A673 (cell line): ENCODE measurements at regions not wholly inside any gene's neighbourhood (a gene's known extent, or its start where the extent isn't known, plus 50 kb on each side); places are given as distances from the start of the nearest gene placed in this dataset.

Experiments used
- BruUV-seq: library from RNA; stranded (reverse); fragments of 400-500 nt; replicated peaks from 2 replicates; lab custom pipeline; 2021; lab: Mats Ljungman, UMichigan
- CTCF ChIA-PET: fragments of 300-600 bp; sonication (Branson Sonifier 250); formaldehyde crosslinking; loops from one replicate; lab custom pipeline; 2022; ENCODE audit warnings: antibody characterized with exemption; lab: Charles Lee
- POLR2A ChIA-PET: fragments of 300-600 bp; sonication (Branson Sonifier 250); formaldehyde crosslinking; loops from one replicate; lab custom pipeline; 2022; ENCODE audit warnings: antibody characterized with exemption; ENCODE audit not compliant: low non-redundant PET; lab: Charles Lee
- DNase-seq: peaks from one replicate; pipeline ENCODE4 v3.0.0-alpha.2; 2015; ENCODE audit warnings: low spot score
- H3K27ac ChIP-seq: fragments of 200-600 bp; sonication (generic); 2 replicates; pipeline ENCODE4 v1.5.1; 2016; ENCODE audit warnings: mixed run types, low read depth, mild to moderate bottlenecking, mixed read lengths, antibody characterized with exemption, low read length; ENCODE audit not compliant: poor library complexity, severe bottlenecking
- H3K27me3 ChIP-seq: fragments of 200-600 bp; sonication (generic); replicated peaks from 2 replicates; pipeline ENCODE4 v1.6.1; 2017; ENCODE audit warnings: mixed run types, low read depth, mild to moderate bottlenecking, mixed read lengths, antibody characterized with exemption, low read length; ENCODE audit not compliant: insufficient read depth, poor library complexity
- H3K36me3 ChIP-seq: fragments of 200-600 bp; sonication (generic); 2 replicates; pipeline ENCODE4 v1.6.1; 2016; ENCODE audit warnings: mixed run types, mild to moderate bottlenecking, mixed read lengths, antibody characterized with exemption, low read length; ENCODE audit not compliant: insufficient read depth, poor library complexity, severe bottlenecking
- H3K4me1 ChIP-seq: fragments of 200-600 bp; sonication (generic); 2 replicates; pipeline ENCODE4 v1.6.1; 2017; ENCODE audit warnings: mixed run types, mild to moderate bottlenecking, mixed read lengths, antibody characterized with exemption, low read length; ENCODE audit not compliant: insufficient read depth, poor library complexity, severe bottlenecking
- H3K4me3 ChIP-seq: fragments of 200-600 bp; sonication (generic); 2 replicates; pipeline ENCODE4 v1.5.1; 2016; ENCODE audit warnings: low read depth, mixed run types, mild to moderate bottlenecking, mixed read lengths, low read length; ENCODE audit not compliant: poor library complexity, severe bottlenecking
- H3K9me3 ChIP-seq: fragments of 200-600 bp; sonication (generic); 2 replicates; pipeline ENCODE4 v1.6.1; 2016; ENCODE audit warnings: mixed run types, low read depth, mild to moderate bottlenecking, mixed read lengths, antibody characterized with exemption, low read length; ENCODE audit not compliant: poor library complexity, severe bottlenecking
- CTCF ChIP-seq: fragments of 300-800, 200-600 bp; sonication (generic); conservative IDR thresholded peaks from 2 replicates; pipeline ENCODE4 v1.5.1; 2017; ENCODE audit warnings: low read depth, mild to moderate bottlenecking, antibody characterized with exemption, low read length, moderate library complexity, mixed read lengths
- EZH2 ChIP-seq: fragments of 200-600 bp; sonication (generic); IDR thresholded peaks from 2 replicates; pipeline ENCODE4 v1.6.1; 2017; ENCODE audit warnings: borderline replicate concordance, low read depth, mild to moderate bottlenecking, mixed read lengths, antibody characterized with exemption, low read length; ENCODE audit not compliant: poor library complexity, severe bottlenecking
- intact Hi-C: fragments of 100-400 bp; cut with micrococcal nuclease; formaldehyde crosslinking; loops from one replicate; pipeline ENCODE4 v1.10.0; 2022; ENCODE audit not compliant: unreplicated experiment

DNA sequence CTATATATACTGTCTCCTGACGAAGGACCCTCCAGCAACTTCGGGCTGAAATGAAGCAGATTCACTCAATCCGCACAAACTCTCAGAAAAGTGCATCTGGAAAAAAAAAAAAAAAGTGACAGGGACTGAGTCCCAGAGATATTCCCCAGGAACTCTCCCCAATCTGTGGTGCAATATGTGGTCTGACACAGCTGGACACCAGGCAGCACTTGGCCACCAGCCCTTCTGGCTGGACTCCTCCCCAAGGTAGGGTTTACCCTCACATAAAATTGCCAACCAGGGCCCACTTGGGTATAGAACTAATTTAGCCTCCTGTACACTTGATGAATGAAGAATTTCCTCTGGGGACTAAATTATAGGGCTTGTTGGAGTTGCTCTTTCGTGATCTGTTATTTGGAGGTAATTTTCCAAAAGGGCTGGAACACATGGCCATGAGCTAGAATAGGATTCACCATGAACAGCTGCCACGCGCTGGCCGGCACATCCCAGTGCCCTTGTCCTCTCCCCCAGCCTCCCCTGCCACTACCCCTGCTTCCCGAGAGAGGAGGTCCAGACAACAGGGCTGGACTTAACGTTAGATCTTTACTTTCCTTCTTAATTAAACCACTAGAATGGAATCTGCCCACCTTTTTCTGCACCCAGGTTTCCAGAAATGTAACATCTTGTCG lies 379.2 kb downstream of the BMP2 start:
- Histone ChIP-seq H3K36me3 (no peaks in the 10 kb centered on the region), H3K4me1 (no peaks in the 10 kb centered on the region), H3K27ac (no peak overlapping the region), H3K9me3 (no peaks in the 10 kb centered on the region), H3K4me3 (no peak overlapping the region), H3K27me3 (no peaks in the 10 kb centered on the region)
- ChIA-PET CTCF (interaction anchor here (0.7 kb wide), 1 partner anchor 47 kb away, joined by 3 read pairs; no protein-coding TSS in a partner anchor), POLR2A (no interaction called here)
- no TSS peak for BruUV-seq
- no peak for DNase-seq
- TF ChIP-seq EZH2 (no peak), CTCF (no peak)
- intact Hi-C loops: no loop called here

- H3K9me3 ChIP-seq: no peaks in the 10 kb centered on the region
- TF ChIP-seq EZH2: no peak
- TF ChIP-seq CTCF: no peak
- H3K4me3 ChIP-seq: no peak overlapping the region
- H3K27me3 ChIP-seq: no peaks in the 10 kb centered on the region
- DNase-seq: no peak
- BruUV-seq: no TSS peak
- ChIA-PET CTCF (interaction anchor here (0.7 kb wide), 1 partner anchor 46 kb away, joined by 3 read pairs; no protein-coding TSS in a partner anchor), POLR2A (no interaction called here)
- no peaks in the 10 kb centered on the region for H3K4me1 ChIP-seq
- H3K27ac ChIP-seq: no peak overlapping the region
- intact Hi-C loops: no loop called here
- no peaks in the 10 kb centered on the region for H3K36me3 ChIP-seq
Observed at GRCh38 chr20:7147220-7147601, 379.7 kb downstream of the BMP2 start.

DNA sequence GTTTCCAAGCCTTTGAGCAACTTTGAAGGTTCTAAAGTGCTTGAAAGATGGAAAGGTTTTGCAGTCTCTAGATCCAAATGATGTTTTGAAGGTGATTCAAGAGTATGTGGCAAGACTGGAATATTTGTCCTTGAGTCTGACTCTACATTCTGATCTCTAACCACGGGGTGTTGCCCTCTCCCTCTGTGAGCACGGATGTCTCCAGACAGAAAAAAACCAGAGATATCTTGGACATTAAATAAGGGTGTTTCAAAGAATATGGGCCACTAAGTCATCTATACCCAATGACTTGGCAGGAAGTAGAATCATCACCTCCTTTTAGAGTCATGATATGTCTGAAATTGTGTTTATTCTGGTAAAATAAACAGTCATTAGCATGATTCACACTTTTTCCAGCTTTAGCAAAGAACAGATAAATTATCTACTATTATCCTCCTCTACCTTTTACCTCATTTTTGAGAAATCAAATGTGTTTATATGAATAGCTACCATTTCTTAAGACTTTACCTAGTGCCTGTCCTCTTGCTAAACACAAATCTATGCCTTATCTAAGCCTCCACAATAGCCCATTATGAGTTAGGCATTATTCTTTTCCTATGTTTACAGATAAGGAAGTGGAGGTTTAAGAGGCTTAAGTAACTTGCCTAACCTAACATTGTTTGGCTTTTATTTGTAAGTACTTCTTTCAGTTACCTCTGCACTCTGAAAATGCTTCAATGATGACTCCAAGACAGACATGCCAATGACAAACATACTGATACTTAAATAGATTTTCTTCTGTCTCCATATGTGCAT lies 384.4 kb downstream of the BMP2 start:
- no peak overlapping the region for H3K4me3 ChIP-seq
- ChIA-PET CTCF (no interaction called here), POLR2A (no interaction called here)
- BruUV-seq: no TSS peak
- H3K4me1 ChIP-seq: no peaks in the 10 kb centered on the region
- no peaks in the 10 kb centered on the region for H3K9me3 ChIP-seq
- H3K27me3 ChIP-seq: no peaks in the 10 kb centered on the region
- no peak for DNase-seq
- TF ChIP-seq CTCF (no peak), EZH2 (no peak)
- intact Hi-C loops: no loop called here
- no peak overlapping the region for H3K27ac ChIP-seq
- H3K36me3 ChIP-seq: no peaks in the 10 kb centered on the region
